HG02885 (cell line): ENCODE measurements at regions not wholly inside any gene's neighbourhood (a gene's known extent, or its start where the extent isn't known, plus 50 kb on each side); places are given as distances from the start of the nearest gene placed in this dataset.
"Not testable (repeated sequence)": the region's sequence is repeated elsewhere in the genome, so short reads cannot be mapped to it uniquely, and the experiment has no call there.

Source experiments
- ATAC-seq: cut with Tn5 transposase; IDR thresholded peaks from one replicate; pipeline ENCODE4 v1.9.1; 2021; ENCODE audit warnings: mild to moderate bottlenecking; ENCODE audit not compliant: unreplicated experiment, poor library complexity

DNA sequence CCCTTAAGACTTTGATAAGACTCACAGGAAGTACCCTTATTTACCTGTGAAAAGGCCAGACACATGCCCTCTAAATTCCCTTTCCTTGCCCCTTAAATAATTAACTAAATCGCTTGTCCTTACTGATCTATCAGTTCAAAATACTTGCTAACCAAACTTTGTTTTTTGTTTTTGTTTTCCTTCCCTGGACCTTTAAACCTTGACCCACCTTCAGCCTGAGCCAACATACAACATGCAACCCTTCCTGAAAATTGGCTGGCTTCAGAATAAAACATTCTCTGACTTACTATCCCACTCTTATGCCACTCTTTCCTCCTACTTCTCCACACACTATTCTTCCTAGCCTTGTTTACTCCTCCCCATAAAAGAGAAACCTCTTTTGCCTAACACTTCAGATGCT, 448.1 kb upstream of the TRAM1L1 start:
- no peak for ATAC-seq

DNA sequence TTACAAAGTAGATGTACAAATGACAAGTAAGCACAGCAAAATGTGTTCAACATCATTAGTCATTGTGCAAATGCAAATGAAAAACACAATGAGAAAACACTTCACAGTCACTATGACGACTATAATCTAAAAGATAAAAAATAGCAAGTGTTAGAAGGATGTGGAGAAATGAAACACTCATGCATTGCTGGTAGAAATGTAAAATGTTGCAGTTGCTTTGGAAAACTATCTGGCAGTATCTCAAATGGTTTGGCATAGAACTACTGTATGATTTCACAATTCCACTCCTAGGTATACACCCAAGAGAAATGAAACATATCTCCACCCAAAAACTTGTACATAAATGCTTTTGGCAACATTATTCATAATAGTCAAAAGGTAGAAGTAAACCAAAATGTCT, 459.7 kb upstream of the TRAM1L1 start:
- ATAC-seq = no peak

DNA sequence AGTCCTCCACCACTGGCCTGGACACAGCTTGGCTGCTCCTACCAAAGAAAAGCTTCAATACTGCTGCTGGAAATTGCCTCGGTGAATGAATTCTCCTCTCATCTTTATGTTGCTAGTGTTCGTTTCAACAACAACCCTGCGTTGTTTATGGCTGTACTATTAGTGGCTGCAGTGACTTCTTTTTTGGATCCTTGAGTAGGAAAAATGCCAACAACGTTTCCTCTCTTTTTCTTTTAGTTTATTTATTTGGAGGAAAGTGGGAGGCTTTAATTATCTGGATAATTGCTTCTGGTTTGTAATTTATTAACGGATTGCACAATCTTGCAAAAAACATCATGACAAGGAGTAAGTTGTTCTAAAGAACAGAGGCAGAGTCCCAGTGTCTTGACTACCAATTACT, 464.1 kb upstream of the TRAM1L1 start:
- ATAC-seq = no peak

DNA sequence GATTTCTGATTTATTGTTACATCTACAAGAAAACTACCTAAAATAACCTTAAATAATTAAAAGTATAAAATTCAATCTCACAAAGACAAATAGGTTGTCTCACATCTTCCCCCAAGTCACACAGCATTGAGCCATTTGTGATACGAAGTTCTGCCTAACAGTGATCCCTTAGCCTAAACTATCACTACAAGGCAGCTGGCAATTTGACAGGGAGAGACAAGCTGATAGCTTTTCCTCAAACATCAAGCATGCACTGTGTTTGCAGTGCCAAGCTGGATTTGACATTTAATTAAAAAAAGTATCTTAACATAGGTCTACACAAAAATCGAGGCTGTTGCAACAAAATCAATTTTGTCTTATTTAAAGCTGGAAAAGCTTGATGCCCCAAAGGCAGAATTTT, 464.7 kb upstream of the TRAM1L1 start:
- ATAC-seq = no peak

DNA sequence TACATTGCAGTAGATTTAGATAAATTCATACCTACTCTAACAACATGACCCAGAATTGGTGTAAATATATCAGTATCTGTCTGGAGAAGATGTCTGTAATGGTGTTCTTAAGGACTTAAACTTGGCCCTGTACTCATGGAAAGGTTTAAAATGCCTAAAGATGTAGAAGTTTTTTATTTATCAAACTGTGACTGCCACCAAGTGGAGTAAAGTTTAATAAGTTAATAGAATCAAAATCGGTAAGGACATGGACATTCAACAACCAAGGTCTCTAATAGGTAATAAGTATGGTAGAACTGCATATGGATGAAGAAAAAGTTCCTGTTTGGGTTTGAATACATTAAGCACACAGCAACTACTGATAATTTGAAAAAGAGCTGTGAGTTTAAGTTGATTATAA, 474.0 kb upstream of the NDST3 start:
- no peak for ATAC-seq

DNA sequence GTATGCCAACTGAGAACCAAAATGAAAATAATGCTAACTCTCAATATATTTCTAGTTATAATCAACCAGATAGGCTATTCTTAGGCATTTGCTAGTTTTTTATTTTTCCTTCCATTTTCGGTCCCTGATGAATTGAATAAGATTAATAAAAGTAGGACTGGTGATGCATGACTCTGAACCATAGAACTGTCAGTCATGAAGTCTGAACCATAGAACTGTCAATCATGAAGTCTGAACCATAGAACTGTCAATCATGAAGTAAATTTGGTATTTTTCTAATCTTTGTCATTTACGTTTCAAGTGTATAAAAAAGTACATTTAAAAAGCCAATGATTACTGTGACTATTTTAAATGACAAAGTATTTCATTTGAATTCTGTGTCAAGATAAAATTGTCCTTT, 460.2 kb upstream of the NDST3 start:
- ATAC-seq = no peak

DNA sequence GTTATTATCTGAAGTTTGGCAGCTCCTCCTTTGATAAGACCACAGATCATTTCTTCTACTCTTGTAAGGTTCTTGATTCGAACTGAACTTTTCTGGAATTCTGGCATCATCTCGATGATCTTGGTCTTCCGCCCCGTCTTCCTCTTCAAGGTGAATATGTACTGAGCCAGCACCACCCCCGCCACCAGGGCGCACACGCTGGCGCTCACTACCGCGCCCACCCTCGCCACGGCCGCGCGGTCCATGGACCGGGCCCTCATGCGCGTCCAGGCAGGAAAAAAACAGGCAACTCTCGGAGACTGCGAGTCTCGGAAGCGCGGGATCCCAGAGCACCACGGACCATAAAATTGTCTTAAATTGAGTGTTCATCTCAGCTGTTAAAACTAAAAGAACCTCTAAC, 458.4 kb upstream of the NDST3 start:
- no peak for ATAC-seq

DNA sequence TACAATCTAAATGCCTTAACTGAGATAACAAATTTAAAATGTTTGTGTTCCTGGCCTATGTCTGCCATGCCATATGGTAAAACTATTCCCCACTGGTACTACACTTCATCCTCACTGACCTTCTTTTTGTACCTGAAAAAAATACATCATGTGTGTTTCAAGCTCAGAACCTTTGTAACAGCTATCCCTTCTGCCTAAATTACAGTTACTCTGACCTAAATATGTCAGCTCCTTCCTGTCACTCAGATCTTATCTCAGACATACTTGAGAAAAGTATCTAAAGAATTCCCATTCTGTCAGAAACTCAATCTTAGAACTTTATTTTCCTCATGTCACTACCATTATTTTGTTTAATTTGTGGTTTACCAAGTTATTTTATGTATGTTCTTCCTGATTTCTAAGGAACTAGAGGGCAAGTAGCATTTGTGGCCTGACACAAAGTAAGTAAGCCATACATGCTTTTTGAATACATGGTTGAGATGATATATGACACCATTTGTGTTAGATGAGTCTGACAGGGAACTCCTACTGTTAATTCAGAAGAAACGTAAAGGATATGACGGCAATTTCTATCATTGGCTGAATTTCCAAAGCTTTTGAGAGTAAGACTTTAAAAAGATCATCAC, 456.5 kb upstream of the NDST3 start:
- no peak for ATAC-seq

DNA sequence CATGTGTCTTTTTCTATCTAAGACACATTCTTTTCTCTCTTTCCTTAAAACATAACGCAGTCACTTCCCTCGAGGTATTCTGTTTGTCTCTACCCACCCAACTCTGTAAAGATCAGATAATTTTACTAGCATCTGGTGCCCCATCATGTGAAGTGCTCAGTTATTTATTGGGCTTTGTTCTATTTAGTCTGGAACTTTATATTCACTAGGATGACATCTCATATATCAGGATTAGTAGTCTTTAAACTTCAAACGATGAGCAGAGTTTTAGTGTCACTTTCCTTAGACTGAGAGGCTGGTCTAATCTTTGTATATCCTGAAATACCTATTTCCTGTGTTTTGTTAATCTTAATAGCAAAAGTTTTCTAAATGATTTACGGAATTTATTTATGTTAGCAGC, 445.5 kb upstream of the NDST3 start:
- ATAC-seq = no peak

DNA sequence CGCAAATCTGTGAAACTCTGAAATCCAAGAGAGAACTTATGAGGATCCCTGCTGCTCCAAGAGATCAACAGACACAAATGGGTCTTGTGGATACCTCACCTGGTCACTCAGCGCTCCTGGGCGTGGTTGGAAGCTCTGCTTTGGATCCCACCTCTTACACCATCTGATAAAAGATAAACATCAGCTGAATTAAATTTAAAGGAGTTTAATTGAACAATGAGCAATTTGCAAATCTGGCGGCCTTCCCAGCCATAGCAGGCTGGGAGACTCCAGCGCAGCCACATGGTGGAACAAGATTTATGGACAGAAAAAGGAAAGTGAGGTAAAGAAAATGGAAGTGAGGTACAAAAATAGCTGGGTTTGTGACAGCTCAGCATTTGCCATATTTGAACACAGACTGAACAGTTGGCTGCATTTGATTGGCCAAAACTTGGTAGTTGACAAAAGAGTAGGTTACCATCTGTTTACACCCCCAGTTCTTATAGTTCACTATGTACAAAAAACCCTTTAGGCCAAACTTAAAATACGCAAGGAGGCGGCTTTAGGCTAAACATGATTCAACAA, 437.3 kb upstream of the NDST3 start:
- ATAC-seq = no peak

DNA sequence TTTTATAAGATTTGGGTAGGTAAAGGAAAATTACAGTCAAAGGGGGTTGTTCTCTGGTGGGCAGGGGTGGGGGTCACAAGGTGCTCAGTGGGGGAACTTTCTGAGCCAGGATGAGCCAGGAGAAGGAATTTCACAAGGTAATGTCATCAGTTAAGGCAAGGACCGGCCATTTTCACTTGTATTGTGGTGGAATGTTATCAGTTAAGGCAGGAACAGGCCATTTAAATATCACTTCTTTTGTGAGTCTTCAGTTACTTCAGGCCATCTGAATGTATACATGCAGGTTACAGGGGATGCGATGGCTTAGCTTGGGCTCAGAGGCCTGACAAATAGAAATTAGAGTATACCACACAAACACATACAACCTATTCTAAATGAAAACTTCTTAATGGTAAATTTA, 434.9 kb upstream of the NDST3 start:
- ATAC-seq = not testable (repeated sequence)

DNA sequence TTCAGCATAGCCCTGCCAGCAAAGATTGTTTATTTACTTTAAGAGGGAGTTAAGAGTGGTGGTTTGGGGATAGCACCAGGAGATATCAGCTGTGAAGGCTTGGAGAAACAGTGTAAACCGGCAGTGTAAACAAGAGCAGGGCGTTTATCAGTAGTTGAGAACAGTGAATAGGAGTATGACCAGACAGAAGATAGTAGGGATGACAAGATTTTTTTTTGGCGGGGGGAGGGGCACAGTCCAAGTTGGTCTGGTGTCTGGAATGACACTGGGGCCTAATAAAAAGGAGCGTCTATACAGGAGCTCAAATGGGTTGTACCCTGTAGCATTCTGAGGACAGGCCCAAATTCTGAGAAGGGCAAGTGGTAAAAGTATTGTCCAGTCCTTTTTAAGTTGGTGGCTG, 433.4 kb upstream of the NDST3 start:
- ATAC-seq = not testable (repeated sequence)

DNA sequence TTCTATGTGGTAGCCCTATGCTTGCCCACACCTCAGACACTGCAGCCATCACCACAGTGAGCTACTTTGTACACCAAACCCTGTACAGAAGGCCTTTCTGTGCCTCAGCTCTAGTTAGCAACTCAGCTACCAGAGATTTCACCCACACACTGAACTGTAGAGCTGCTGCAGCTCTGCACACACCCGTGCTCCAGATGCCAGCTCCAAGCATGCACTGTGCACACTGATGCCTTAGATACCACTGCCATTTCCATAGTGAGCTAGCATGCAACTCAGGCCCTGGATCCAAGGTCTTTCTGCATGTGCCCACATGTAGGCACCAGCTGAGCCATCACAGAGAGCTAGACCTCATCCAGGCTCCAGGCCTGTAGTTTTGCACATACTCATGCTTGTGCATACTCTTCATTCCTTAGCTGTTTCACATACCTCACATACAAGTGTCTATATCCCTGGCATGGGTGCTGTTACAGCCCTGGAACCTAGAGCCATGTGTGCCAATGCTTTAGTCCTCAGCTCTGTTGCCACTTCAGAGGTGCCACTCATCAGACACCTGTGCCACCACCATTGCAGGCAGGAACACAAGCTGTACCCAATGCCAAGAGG, 423.5 kb upstream of the NDST3 start:
- no peak for ATAC-seq

DNA sequence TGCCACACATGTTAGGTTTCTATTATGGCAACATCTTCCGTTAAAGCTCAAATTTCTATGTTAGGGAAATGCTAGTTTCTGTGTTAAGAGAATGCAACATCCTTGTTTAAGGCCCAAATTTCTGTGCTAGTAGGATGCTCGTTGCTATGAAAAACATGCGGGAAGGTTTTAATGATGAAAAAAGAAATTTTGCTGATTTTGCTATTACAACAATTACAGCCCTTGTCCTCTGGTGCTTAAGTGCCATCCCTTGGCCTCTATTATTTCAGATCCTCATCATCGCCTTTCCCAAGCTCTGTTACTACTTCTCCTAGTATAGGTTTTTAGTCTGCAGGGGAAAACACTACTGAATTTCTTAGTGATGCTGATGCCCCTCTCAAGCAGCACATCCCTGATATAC, 412.6 kb upstream of the NDST3 start:
- no peak for ATAC-seq

DNA sequence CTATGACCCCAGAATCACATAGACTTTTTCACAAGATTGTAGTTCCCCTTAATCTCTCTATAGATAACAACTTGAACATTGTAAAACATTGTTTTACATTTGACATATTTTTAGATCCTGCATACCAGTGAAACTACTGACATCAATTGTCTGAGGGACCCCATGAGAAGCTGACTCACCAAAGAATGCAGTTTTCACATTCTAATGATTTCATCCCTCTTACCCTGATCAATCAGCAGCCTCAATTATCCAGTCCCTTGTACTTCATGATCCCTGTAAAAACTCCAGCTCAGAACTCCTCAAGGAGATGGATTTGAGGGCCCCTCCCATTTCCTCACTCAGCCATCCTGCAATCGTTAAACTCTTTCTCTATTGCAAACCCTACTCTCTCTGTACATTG, 411.0 kb upstream of the NDST3 start:
- no peak for ATAC-seq

DNA sequence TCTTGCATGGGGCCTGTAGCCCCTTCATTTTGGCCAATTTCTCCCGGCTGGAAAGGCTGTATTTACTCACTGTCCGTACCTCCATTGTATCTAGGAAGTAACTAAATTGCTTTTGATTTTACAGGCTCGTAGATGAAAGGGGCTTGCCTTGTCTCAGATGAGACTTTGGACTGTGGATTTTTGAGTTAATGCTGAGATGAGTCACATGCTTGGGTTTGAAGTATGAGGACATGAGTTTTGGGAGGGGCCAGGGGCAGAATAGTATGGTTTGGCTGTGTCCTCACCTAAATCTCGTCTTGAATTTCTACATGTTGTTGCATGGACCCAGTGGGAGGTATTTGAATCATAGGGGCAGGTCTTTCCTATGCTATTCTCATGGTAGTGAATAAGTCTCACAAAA, 407.6 kb upstream of the NDST3 start:
- no peak for ATAC-seq

DNA sequence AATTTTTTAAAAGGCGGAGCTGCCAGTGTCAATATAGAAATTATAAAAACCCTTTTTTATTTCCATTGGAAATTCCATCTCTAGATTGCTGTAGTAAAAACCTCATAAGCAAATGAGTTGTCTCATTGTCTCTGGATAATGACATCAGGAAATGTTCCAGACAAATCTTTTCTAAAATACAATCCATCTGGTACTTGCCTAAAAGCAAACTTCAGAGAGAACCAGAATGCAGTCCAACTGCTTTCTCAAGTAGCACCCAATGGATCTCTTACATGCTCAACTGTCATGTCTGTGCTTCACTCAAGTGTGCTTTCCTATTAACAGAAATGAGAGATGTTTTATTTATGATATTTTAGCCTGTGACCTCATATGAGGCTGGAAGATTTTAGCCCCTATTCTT, 399.6 kb upstream of the NDST3 start:
- ATAC-seq = no peak

DNA sequence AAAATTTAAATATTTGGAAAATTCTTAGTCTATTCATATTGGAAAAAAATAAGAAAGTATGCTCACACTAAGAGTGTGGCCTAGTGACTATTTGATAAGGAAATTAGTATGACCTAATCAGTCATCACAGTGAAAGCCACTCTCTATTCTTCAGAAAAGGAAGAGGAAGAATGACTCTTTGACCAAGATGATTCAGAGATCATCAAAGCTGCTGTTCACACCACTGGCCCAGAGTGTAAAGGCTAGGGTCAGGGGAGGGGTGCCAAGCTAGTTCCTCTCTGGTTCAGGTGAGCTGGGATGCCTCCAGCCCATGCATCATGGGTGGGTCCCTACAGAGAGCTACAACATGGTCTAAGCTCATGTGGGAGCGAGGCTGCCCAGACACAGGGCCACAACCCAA, 396.9 kb upstream of the NDST3 start:
- no peak for ATAC-seq

DNA sequence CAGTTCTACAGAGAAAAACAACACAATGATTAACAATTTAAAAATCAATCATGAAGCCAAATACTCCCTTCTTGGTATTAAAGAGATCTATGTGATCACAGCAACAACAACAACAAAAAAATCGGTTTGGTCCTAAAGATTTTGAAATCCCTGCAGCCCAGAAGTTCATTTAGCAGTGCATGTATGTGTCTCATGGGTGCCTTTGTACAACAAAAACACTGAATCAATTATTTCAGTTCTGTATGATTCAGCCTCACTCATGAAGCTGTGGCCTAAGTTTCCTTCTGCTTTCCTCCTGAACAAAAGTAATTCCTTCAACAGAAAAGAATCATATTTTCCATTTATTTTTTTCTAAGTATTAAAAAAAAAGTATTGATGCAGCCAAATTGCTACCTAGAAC, 393.4 kb upstream of the NDST3 start:
- ATAC-seq = no peak

DNA sequence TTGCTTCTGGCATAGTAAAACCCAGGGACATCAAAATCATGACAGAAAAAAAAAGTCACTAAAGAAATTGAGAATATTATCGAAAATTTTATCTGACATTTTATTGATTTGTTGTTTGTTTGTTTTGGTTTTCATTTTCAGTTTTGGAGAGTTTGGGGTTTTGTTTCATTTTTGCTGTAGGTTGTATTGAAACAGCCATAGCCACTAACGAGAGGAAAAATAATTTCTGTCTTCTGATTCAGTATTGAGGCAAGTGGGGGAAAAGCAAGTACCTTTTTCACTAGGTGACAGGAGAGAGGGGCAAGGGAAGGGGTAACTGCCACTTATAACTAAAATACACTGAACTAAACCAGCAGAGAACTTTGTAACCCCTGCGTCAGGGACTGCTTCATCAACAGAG, 392.8 kb upstream of the NDST3 start:
- no peak for ATAC-seq

DNA sequence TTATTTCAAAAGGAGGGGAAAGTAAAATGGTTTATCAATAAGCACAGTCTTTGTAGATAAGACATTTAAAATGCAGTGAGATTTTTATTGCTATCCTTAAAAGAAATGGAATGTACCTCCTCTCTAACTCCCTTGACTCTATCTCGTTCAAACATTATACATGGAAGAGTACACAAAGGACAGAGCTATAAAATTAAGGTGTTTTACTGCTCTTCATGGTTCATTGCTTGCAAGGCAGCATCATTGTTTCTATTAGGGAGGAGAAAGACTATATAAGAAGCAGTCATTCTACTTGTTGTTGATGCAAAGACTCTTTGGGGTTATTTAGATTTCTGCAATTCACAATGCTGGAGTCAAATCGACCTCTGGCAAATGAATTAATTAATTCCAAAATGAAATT, 380.2 kb upstream of the NDST3 start:
- no peak for ATAC-seq

DNA sequence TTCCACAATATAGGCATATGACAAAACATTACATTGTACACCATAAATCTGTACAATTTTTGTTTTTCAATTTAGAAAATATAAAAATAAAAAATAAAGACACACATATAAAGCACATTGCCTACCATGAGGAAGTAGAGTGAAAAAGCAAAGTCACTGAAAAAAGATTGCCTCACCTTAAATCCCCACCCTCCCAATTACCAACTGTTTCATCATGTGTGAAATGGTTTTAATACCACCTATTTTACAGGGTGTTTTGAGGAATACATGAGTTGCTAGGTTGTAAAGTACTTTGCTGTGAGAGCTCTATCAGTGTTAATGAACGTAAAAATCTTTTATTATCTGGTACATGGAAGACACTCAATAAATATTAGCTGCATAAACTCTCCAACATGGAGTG, 373.6 kb upstream of the NDST3 start:
- ATAC-seq = no peak
